IgD-negative memory B cell (primary cell): ENCODE measurements at regions not wholly inside any gene's neighbourhood (a gene's known extent, or its start where the extent isn't known, plus 50 kb on each side); places are given as distances from the start of the nearest gene placed in this dataset.

Source experiments
- H3K27ac Mint-ChIP-seq, 3 donors: one replicate each; pipeline ENCODE4 v1.8.0; 2020 to 2022; ENCODE audit warnings: mild to moderate bottlenecking in 3 of 3, mixed read lengths in 3 of 3, moderate library complexity in 1 of 3
- H3K27me3 Mint-ChIP-seq: one replicate; pipeline ENCODE4 v1.8.0; 2021; ENCODE audit warnings: mixed read lengths
- H3K36me3 Mint-ChIP-seq: one replicate; pipeline ENCODE4 v1.8.0; 2020; ENCODE audit warnings: mild to moderate bottlenecking, mixed read lengths
- H3K4me1 Mint-ChIP-seq, 3 donors: one replicate each; pipeline ENCODE4 v1.8.0; 2020 to 2022; ENCODE audit warnings: mixed read lengths in 3 of 3, mild to moderate bottlenecking in 1 of 3
- H3K4me3 Mint-ChIP-seq, 4 donors: one replicate each; pipeline ENCODE4 v1.8.0; 2020 to 2022; ENCODE audit warnings: mild to moderate bottlenecking in 4 of 4, mixed read lengths in 4 of 4, moderate library complexity in 3 of 4
- H3K9me3 Mint-ChIP-seq, 3 donors: one replicate each; pipeline ENCODE4 v1.8.0; 2020 to 2021; ENCODE audit warnings: mixed read lengths in 3 of 3, mild to moderate bottlenecking in 1 of 3

- Mint-ChIP-seq H3K4me3 (no peak overlapping the region), H3K9me3 (peaks cover 0 to 5% (median 0%) of the 10 kb centered on the region in 3 donors), H3K36me3 (no peaks in the 10 kb centered on the region), H3K27ac (no peak overlapping the region), H3K4me1 (no peaks in the 10 kb centered on the region), H3K27me3 (no peaks in the 10 kb centered on the region)
Observed at GRCh38 chr12:65517656-65518210, 239.2 kb downstream of the MSRB3 start.

GRCh38 chr12:65518771-65519170 is 240.3 kb downstream of the MSRB3 start:
- no peak overlapping the region for H3K4me3 Mint-ChIP-seq
- H3K4me1 Mint-ChIP-seq: no peaks in the 10 kb centered on the region
- no peak overlapping the region for H3K27ac Mint-ChIP-seq
- peaks cover 0 to 5% (median 0%) of the 10 kb centered on the region in 3 donors for H3K9me3 Mint-ChIP-seq
- no peaks in the 10 kb centered on the region for H3K36me3 Mint-ChIP-seq
- H3K27me3 Mint-ChIP-seq: no peaks in the 10 kb centered on the region

GRCh38 chr12:65520658-65521057 is 242.2 kb downstream of the MSRB3 start:
- no peak overlapping the region for H3K27ac Mint-ChIP-seq
- no peaks in the 10 kb centered on the region for H3K4me1 Mint-ChIP-seq
- H3K36me3 Mint-ChIP-seq: no peaks in the 10 kb centered on the region
- no peak overlapping the region for H3K4me3 Mint-ChIP-seq
- no peaks in the 10 kb centered on the region for H3K27me3 Mint-ChIP-seq
- peaks cover 0 to 4% (median 0%) of the 10 kb centered on the region in 3 donors for H3K9me3 Mint-ChIP-seq

- no peak overlapping the region for H3K4me3 Mint-ChIP-seq
- no peaks in the 10 kb centered on the region for H3K36me3 Mint-ChIP-seq
- no peak overlapping the region for H3K27ac Mint-ChIP-seq
- H3K27me3 Mint-ChIP-seq: no peaks in the 10 kb centered on the region
- H3K4me1 Mint-ChIP-seq: no peaks in the 10 kb centered on the region
- peaks cover 0 to 6% (median 0%) of the 10 kb centered on the region in 3 donors for H3K9me3 Mint-ChIP-seq
Observed at GRCh38 chr12:65522956-65523860, 244.7 kb downstream of the MSRB3 start.

GRCh38 chr12:65524666-65525065 is 246.2 kb downstream of the MSRB3 start:
- no peaks in the 10 kb centered on the region for H3K36me3 Mint-ChIP-seq
- H3K9me3 Mint-ChIP-seq: peaks cover 0 to 5% (median 0%) of the 10 kb centered on the region in 3 donors
- H3K4me3 Mint-ChIP-seq: no peak overlapping the region
- H3K27me3 Mint-ChIP-seq: no peaks in the 10 kb centered on the region
- H3K27ac Mint-ChIP-seq: no peak overlapping the region
- H3K4me1 Mint-ChIP-seq: no peaks in the 10 kb centered on the region

- Mint-ChIP-seq H3K4me3 (no peak overlapping the region), H3K36me3 (no peaks in the 10 kb centered on the region), H3K9me3 (peaks cover 0 to 5% (median 0%) of the 10 kb centered on the region in 3 donors), H3K4me1 (no peaks in the 10 kb centered on the region), H3K27me3 (no peaks in the 10 kb centered on the region), H3K27ac (no peak overlapping the region)
Observed at GRCh38 chr12:65525491-65526141, 247.1 kb downstream of the MSRB3 start.

GRCh38 chr12:65526311-65526710 is 247.8 kb downstream of the MSRB3 start:
- H3K4me3 Mint-ChIP-seq: no peak overlapping the region
- peaks cover 0 to 5% (median 0%) of the 10 kb centered on the region in 3 donors for H3K9me3 Mint-ChIP-seq
- H3K27me3 Mint-ChIP-seq: no peaks in the 10 kb centered on the region
- no peaks in the 10 kb centered on the region for H3K4me1 Mint-ChIP-seq
- no peaks in the 10 kb centered on the region for H3K36me3 Mint-ChIP-seq
- no peak overlapping the region for H3K27ac Mint-ChIP-seq

GRCh38 chr12:65528127-65528526 is 249.6 kb downstream of the MSRB3 start:
- Mint-ChIP-seq H3K27ac (no peak overlapping the region), H3K4me3 (no peak overlapping the region), H3K36me3 (no peaks in the 10 kb centered on the region), H3K4me1 (no peaks in the 10 kb centered on the region), H3K27me3 (no peaks in the 10 kb centered on the region), H3K9me3 (peaks cover 0 to 4% (median 0%) of the 10 kb centered on the region in 3 donors)

- H3K4me1 Mint-ChIP-seq: no peaks in the 10 kb centered on the region
- peaks cover 0 to 4% (median 0%) of the 10 kb centered on the region in 3 donors for H3K9me3 Mint-ChIP-seq
- H3K4me3 Mint-ChIP-seq: no peak overlapping the region
- H3K27ac Mint-ChIP-seq: no peak overlapping the region
- H3K36me3 Mint-ChIP-seq: no peaks in the 10 kb centered on the region
- no peaks in the 10 kb centered on the region for H3K27me3 Mint-ChIP-seq
Observed at GRCh38 chr12:65529106-65529505, 250.6 kb downstream of the MSRB3 start.

GRCh38 chr12:65529771-65530435 is 251.4 kb downstream of the MSRB3 start:
- H3K4me1 Mint-ChIP-seq: no peaks in the 10 kb centered on the region
- no peak overlapping the region for H3K27ac Mint-ChIP-seq
- H3K27me3 Mint-ChIP-seq: no peaks in the 10 kb centered on the region
- H3K36me3 Mint-ChIP-seq: no peaks in the 10 kb centered on the region
- H3K9me3 Mint-ChIP-seq: peaks cover 0 to 4% (median 0%) of the 10 kb centered on the region in 3 donors
- no peak overlapping the region for H3K4me3 Mint-ChIP-seq

- no peaks in the 10 kb centered on the region for H3K4me1 Mint-ChIP-seq
- peaks cover 0 to 4% (median 0%) of the 10 kb centered on the region in 3 donors for H3K9me3 Mint-ChIP-seq
- peaks cover 2% of the 10 kb centered on the region for H3K27me3 Mint-ChIP-seq
- H3K27ac Mint-ChIP-seq: no peak overlapping the region
- H3K4me3 Mint-ChIP-seq: no peak overlapping the region
- H3K36me3 Mint-ChIP-seq: no peaks in the 10 kb centered on the region
Observed at GRCh38 chr12:65532162-65532561, 253.7 kb downstream of the MSRB3 start.

GRCh38 chr12:65532764-65533163 is 254.3 kb downstream of the MSRB3 start:
- Mint-ChIP-seq H3K4me3 (no peak overlapping the region), H3K4me1 (no peaks in the 10 kb centered on the region), H3K9me3 (peaks cover 0 to 2% (median 0%) of the 10 kb centered on the region in 3 donors), H3K36me3 (no peaks in the 10 kb centered on the region), H3K27me3 (peaks cover 2% of the 10 kb centered on the region), H3K27ac (no peak overlapping the region)

- Mint-ChIP-seq H3K4me1 (no peaks in the 10 kb centered on the region), H3K4me3 (no peak overlapping the region)
Observed at GRCh38 chr12:65533177-65533883, 254.8 kb downstream of the MSRB3 start.

GRCh38 chr12:65534238-65534841 is 255.9 kb downstream of the MSRB3 start:
- Mint-ChIP-seq H3K4me1 (no peaks in the 10 kb centered on the region), H3K27me3 (peaks cover 2% of the 10 kb centered on the region), H3K27ac (no peak overlapping the region), H3K4me3 (no peak overlapping the region), H3K36me3 (no peaks in the 10 kb centered on the region), H3K9me3 (peaks cover under 1 to 2% (median 1%) of the 10 kb centered on the region in 3 donors)

More at GRCh38 chr12:65533177-65533883, 254.8 kb downstream of the MSRB3 start:
- Mint-ChIP-seq H3K27me3 (peaks cover 2% of the 10 kb centered on the region), H3K36me3 (no peaks in the 10 kb centered on the region), H3K27ac (no peak overlapping the region), H3K9me3 (peaks cover 0 to 2% (median 0%) of the 10 kb centered on the region in 3 donors)
